Hypothalamus (tissue), 51 donors: ENCODE measurements at regions not wholly inside any gene's neighbourhood (a gene's known extent, or its start where the extent isn't known, plus 50 kb on each side); places are given as distances from the start of the nearest gene placed in this dataset.
"Not testable (repeated sequence)": the region's sequence is repeated elsewhere in the genome, so short reads cannot be mapped to it uniquely, and the experiment has no call there.

ENCODE experiments used
- DNase-seq, 51 donors: peaks; one replicate each; lab custom pipeline; 2025; lab: John Stamatoyannopoulos, UW

DNA sequence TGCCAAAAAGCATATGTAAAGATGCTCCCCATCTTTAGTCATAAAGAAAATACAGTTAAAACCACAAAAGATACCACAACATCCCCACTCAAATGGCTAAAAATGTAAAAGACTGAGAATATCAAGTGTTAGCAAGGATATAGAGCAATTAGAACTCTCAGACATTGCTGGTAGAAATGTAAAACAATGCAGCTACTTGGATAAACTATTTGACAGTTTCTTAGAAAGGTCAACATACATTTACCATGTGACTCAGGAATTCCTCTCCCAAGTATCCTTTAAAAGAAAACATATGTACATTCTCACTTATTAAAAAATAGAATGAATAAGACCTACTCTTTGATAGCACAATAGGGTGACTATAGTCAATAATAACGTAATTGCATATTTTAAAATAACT lies 173.7 kb downstream of the HNRNPD start:
- DNase-seq = no peak

- DNase-seq = no peak
These were observed 179.5 kb downstream of the HNRNPD start for GRCh38 chr4:82194329-82194728.

DNA sequence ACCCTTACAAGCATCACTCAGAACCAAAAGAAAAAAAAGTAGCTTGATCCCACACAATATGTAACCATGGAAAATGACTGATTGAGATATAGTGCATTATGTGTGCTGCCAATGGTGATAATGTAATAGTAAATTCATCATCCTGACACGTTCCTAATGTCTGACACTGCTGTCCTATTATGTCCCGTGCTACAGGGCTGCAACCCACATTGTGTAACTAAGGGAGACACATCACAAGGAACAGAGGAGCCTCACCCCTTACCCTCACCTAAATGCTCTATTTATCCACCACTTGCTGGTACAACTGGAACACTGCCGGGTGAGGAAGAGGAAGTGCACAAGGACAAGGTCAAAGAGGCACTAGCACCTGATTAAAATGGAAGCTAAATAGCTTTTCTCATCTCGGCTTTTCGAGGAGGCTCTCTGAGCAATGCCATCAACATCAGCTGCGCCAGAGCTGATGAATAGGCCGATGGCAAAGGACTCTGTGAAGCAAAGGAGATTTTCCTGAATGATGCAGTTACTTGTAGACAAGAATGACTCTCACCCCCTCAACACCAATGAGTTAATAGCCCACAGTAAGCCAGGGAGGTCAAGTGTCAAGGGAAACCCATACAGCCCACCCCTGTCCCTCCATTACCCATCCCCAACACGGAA lies 181.6 kb downstream of the HNRNPD start:
- DNase-seq = no peak

GRCh38 chr4:82181789-82182188 lies 192.0 kb downstream of the HNRNPD start:
- no peak for DNase-seq

DNA sequence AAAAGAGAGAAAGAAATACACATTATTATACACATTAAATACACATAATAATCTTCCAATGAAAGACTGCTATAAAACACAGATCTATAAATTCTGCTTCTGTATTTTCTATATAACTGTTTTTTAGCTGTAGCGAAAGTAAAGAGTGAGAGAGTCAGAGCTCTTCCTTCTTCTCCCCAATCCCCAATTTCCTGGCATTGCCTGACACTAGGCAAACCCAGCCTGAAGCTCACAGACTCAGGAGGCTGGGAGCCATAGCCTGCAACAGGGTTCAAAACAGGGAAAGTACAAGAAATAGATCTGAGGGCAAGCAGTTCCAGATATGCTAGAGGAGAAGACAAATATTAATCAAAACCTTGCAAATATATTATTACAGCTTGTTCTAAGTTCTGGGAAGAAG lies 201.6 kb downstream of the HNRNPD start:
- DNase-seq = no peak

DNA sequence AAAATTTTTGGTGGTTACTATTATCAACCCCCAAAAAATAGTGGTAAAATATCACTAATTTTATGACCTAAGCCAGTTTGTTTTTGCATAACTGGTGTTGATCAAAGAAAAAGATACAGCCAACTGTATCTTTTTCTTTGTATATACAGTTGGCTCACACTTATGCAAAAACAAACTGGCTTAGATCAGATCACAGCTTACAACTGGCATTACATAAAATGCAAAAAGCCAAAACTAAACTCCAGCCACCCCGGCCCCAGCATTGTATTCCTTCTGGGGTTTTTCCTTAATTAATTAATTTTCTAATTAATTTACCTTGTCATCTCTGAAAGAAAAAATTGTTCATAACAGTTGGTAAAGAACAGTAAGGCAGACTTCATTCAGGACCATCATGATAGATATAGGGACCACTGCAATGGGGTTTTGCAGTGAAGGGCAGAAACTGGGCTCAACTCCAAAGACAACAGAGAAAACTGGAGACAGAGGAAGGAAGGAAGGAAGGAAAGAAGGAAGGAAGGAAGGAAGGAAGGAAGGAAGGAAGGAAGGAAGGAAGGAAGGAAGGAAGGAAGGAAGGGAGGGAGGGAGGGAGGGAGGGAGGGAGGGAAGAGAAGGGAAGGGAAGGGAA lies 202.1 kb downstream of the HNRNPD start:
- DNase-seq = no peak

DNA sequence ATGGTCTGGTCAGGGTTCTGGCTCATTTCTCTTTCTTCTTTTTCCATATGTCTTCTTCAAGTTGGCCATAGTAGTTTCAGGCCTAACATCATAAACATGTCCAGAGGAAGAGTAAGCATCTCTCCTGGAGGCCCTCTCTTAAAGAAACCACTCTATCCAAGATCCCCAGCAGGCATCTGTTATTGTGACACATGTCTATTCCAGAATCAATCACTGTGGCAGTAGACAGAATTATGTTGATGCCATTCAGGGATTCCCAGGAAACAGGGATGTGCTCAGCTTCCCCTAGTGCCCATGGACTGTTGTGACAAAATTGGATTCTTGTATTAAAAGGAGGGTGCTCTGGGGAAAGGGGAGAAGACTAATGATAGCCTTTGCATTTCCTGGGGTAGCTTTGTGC lies 224.0 kb downstream of the HNRNPD start:
- DNase-seq = no peak

GRCh38 chr4:82145850-82146249 lies 227.9 kb downstream of the HNRNPD start:
- no peak for DNase-seq

DNA sequence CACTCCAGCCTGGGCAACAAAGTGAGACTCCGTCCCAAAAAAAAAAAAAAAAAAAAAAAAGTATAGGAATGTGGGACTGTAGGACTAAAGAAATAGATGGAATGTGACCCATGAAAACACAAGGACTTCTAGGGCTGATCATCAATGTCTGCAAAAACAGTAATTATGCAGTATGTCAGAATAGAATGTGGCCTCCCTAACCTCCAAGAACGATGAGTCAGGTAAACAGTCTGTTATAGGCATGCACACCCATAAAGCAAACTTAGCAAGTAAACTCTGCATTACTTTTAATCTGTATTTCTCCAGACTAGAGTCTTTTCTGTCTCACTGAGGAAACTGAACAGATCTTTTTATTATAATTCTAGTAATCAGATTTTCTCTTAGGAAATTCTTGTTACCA lies 233.4 kb downstream of the HNRNPD start:
- DNase-seq = no peak

DNA sequence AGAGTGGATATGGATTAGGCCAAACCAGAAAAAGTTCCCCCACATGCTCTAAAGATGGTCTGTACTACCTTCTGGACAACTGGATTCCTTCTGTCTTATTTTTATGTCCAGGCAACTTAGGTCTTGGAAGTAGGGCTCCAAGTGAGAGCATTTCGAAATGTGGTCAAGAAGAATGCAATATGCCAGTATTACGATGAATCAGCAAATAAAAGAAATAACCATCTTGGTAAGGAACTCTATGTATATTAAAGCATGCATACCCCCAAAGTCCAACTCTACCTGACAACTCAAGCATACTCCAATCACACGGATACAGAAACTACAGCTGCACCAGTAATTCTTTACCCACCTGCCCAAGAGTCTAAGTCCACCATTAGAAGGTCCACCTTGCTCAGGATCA lies 234.5 kb downstream of the HNRNPD start:
- no peak for DNase-seq

- DNase-seq = no peak
These were observed 235.4 kb downstream of the HNRNPD start for GRCh38 chr4:82138374-82138773.

DNA sequence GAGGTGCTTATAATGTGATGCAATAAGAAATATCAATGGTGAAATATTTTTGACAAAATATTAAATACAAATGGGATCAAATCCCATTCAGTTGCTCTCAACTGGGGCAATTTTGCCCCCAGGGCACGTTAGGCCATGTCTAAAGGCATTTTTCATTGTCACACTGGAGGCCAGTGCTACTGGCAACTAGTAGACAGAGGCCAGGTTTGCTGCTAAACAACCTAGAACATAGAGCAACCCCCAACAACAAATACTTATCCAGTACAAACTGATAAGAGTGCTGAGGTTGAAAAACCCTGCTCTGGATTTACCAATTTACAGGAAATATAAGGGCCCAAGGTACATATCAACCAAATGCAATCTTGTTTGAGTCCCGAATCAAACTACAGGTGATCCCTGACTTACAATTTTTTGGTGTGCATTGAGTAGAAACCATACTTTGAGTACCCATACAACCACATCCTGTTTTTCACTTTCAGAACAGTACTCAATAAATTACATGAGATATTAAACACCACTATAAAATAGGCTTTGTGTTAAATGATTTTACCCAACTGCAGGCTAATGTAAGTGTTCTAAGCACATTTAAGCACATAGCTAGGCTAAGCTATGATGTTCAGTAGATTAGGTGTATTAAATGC lies 237.5 kb downstream of the HNRNPD start:
- DNase-seq = no peak

DNA sequence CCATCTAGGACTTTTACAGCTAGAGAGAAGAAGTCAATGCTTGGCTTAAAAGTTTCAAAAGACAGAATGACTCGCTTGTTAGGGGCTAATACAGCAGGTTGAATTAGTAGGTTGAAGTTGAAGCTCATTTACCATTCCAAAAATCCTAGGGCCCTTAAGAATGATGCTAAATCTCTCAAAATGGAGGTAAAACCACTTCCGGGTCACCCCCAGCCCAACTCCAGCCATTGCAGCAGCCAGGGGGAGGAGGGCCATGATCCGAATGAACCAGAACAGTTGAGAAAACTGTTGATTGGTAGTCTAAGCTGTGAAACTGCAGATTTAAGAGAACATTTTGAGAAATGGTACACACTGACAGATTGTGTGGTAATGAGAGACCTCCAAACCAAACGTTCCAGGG lies 245.4 kb downstream of the HNRNPD start:
- DNase-seq = no peak

DNA sequence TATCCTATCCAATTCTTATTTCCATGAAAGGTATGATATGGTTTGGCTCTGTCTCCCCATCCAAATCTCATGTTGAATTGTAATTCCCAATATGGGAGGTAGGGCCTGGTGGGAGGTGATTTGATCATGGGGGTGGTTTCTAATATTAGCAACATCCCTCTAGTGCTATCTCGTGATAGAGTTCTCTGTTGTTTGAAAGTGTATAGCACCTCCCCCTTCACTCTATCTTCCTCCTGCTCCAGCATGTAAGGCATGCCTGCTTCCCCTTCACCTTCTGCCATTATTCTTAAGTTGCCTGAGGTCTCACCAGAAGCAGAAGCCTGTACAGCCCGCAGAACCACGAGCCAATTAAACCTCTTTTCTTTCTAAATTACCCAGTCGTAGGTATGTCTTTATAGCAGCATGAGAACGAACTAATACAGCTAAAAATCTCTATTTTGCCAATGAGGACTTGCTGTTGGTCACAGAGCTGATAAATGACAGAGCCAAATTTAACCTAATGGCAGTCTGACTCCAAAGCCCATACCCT lies 247.2 kb downstream of the HNRNPD start:
- DNase-seq = no peak

DNA sequence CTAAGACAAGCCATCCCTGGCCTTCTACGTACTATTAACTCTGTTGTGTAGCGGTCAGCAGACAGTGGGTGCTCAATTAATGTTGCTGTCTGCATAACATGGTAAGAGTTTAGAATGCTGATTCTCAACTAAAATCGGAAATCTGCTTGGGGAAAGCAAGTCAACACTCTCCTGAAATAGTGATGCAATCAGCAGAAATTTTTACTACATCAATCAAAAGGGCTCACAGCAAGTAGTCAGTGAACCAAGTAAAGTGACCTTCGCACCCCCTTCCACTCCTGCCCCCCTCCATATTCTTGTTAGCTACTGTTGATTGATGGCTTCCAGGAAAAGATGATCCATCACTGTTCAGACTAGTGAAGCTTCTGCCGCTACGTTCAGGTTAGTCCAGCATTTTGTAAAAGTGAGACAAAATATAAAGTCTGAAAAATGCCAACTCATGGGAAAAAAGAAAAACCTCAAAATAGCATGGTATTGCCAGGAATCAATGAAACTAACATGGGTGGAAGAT lies 247.9 kb downstream of the HNRNPD start:
- DNase-seq = no peak

DNA sequence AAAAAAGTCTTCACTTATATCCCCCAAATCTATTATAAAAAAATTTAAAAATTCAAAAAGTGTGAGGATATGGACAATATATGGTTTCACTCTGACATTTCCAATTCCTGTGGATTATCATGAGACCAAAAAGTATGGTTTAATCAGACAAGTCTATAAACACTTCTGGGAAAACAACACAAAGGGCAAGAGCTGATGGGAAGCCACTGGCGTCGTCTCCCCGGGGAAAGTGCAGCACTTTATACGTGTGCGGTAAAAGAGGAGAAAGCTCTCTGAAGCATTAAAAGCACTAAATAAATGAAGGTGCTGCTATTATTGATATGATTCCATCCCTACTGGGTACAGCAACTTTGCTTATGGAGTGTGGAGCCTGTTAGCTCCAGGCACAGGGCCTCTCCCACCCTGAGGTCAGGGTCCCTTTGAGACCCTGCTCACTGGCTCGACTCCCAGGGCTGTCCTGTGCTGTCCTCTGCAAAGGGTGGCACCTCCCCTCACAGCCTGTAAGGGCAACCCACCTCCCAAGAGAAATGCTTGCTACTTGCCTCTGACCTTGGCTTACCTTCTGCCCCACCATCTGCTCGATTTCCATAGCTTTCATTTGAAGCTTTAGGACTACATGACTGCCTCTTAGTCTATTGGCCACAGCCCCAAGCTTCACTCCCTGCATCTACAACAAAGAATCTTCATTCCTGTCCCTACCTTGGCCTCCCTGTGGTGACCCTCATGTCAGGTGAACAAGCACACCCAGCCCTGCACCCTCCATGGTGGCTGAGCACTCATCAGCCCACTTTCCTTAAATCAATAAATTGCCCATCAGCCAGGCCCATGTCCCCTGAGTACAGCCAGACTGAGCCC lies 248.6 kb downstream of the HNRNPD start:
- no peak for DNase-seq

- DNase-seq = no peak
These were observed 249.4 kb downstream of the HNRNPD start for GRCh38 chr4:82124365-82124764.

DNA sequence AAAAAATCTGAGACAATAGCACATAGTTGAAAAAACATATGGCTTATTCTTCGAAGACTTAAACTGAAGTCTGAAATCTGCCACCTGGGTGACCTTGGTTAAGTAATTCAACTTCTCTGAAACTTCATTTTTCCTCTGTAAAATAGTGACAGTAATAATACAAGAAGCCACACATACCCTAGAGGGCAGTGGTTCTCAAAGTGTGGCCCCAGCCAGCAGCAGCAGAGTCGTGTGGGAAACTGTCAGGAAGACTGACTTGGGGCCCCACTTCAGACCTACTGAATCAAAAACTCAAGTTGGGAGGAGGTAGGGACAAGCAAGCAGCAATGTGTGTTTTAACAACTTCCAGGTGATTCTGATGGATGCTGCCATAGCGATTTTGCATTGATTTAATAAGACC lies 249.9 kb downstream of the HNRNPD start:
- DNase-seq = no peak

GRCh38 chr4:82115183-82115582 lies 258.6 kb downstream of the HNRNPD start:
- not testable (repeated sequence) for DNase-seq

- DNase-seq = no peak
These were observed 265.3 kb downstream of the HNRNPD start for GRCh38 chr4:82108506-82108905.

- no peak for DNase-seq
These were observed 269.2 kb downstream of the HNRNPD start for GRCh38 chr4:82104578-82104977.
